ENCODE measurements at regions not wholly inside any gene's neighbourhood (a gene's known extent, or its start where the extent isn't known, plus 50 kb on each side); places are given as distances from the start of the nearest gene placed in this dataset.
"Not testable (repeated sequence)": the region's sequence is repeated elsewhere in the genome, so short reads cannot be mapped to it uniquely, and the experiment has no call there.

DNA sequence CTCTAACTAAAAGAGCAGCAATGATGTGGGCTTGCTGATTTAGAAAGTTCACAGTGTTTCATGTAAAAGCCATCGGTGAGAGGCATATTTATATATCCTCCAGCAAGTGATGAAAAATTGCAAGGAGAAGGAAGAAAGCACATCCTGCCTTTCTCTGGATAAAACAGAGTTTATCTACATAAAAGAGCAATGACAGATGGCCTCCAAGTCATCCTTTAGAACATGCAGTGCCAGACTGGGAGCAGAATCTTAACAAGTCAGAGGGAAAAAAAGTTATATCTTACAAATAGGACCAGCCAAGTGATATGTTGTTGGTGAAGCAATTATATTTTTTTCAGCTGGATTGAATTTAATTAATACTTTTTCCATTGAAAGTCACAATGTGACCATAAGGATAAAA is 253.8 kb upstream of the MGMT start:
- H3K4me3 ChIP-seq, result no peak overlapping the region
- no peaks in the 10 kb centered on the region for H3K9me3 ChIP-seq
- H3K27me3 ChIP-seq, result no peaks in the 10 kb centered on the region
- no peak for TF ChIP-seq Cebpa-rat (IDR thresholded peaks at IDR 0.05)
- no peaks in the 10 kb centered on the region for H3K4me1 ChIP-seq
- no peaks in the 10 kb centered on the region for H3K36me3 ChIP-seq
- no peaks in the 10 kb centered on the region for H4K20me1 ChIP-seq
- H3K27ac ChIP-seq, result no peak overlapping the region
- H3K4me2 ChIP-seq, result no peak overlapping the region
- H3K9ac ChIP-seq, result no peak overlapping the region

- not testable (repeated sequence) for H3K27me3 ChIP-seq, H3K4me2 ChIP-seq, H3K36me3 ChIP-seq, H3K9me3 ChIP-seq, H3K9ac ChIP-seq, H3K4me1 ChIP-seq, H3K4me3 ChIP-seq, H3K27ac ChIP-seq, H4K20me1 ChIP-seq
These were observed 253.0 kb upstream of the MGMT start for GRCh38 chr10:129213996-129214395.

DNA sequence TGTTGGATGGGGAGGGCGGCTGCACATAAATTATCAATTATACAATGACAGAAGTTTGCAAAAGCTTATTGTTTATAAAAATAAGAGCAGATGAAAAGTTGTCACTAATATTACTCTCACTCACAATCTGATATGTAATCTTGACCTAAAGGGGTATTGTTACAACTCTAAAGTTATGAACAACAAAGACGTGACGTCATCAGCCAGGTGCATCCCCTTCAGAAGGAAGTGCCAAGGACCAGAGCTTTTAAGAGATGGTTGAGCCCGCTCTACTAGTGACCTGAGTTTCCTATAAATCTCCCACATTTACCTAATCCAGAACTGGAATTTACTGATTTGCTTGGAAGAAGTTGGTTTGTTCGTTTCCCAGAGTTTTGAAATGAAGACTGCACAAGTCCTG is 247.7 kb upstream of the MGMT start:
- Histone ChIP-seq H3K4me3 (no peak overlapping the region), H3K36me3 (no peaks in the 10 kb centered on the region), H3K4me2 (peak overlapping the region; percentile 23; the same call in 1 of the 2 replicates), H3K9me3 (no peaks in the 10 kb centered on the region), H3K4me1 (peaks cover 19% of the 10 kb centered on the region), H4K20me1 (no peaks in the 10 kb centered on the region), H3K27ac (no peak overlapping the region), H3K9ac (no peak overlapping the region), H3K27me3 (no peaks in the 10 kb centered on the region)
- no peak for TF ChIP-seq Cebpa-rat (IDR thresholded peaks at IDR 0.05)

DNA sequence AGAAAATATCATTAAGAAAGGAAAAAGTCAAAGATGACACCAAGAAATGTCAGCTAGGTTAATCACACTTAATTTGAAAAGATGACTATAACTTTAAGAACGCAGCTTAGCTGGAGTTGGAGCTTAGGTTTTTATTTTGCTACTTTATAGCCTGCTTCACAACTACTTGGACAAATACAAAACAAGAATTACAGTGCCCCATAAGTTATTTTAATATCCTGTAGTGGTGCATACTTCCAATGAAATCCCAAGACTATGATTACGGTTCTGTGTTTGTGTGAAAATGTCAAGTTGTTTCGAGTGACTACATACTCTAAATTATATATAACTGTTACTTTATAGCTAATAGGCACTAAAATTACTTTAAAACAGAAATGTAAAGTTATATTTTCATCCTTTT is 244.6 kb upstream of the MGMT start:
- no peak for TF ChIP-seq Cebpa-rat (IDR thresholded peaks at IDR 0.05)
- no peak overlapping the region for H3K4me3 ChIP-seq

GRCh38 chr10:129223363-129223762 is 243.7 kb upstream of the MGMT start:
- Histone ChIP-seq H3K4me1 (peaks cover 19% of the 10 kb centered on the region), H3K4me2 (no peak overlapping the region), H3K27ac (no peak overlapping the region), H3K4me3 (no peak overlapping the region), H3K9me3 (no peaks in the 10 kb centered on the region), H4K20me1 (no peaks in the 10 kb centered on the region), H3K9ac (no peak overlapping the region), H3K27me3 (no peaks in the 10 kb centered on the region), H3K36me3 (no peaks in the 10 kb centered on the region)
- TF ChIP-seq Cebpa-rat (IDR thresholded peaks at IDR 0.05), result no peak

More for the DNA sequence above, 244.6 kb upstream of the MGMT start:
- peak overlapping the region; percentile 29 for H3K4me2 ChIP-seq
- H3K27ac ChIP-seq, result no peak overlapping the region
- H3K9ac ChIP-seq, result no peak overlapping the region
- H3K4me1 ChIP-seq, result peaks cover 19% of the 10 kb centered on the region
- H3K36me3 ChIP-seq, result no peaks in the 10 kb centered on the region
- no peaks in the 10 kb centered on the region for H4K20me1 ChIP-seq
- no peaks in the 10 kb centered on the region for H3K27me3 ChIP-seq
- no peaks in the 10 kb centered on the region for H3K9me3 ChIP-seq

GRCh38 chr10:129224065-129224464 is 243.0 kb upstream of the MGMT start:
- TF ChIP-seq Cebpa-rat (IDR thresholded peaks at IDR 0.05), result no peak
- no peak overlapping the region for H3K4me2 ChIP-seq
- H3K4me3 ChIP-seq, result no peak overlapping the region
- no peaks in the 10 kb centered on the region for H3K9me3 ChIP-seq
- H3K27me3 ChIP-seq, result no peaks in the 10 kb centered on the region
- H3K27ac ChIP-seq, result no peak overlapping the region
- H3K4me1 ChIP-seq, result peaks cover 19% of the 10 kb centered on the region
- H3K9ac ChIP-seq, result no peak overlapping the region
- no peaks in the 10 kb centered on the region for H3K36me3 ChIP-seq
- no peaks in the 10 kb centered on the region for H4K20me1 ChIP-seq

DNA sequence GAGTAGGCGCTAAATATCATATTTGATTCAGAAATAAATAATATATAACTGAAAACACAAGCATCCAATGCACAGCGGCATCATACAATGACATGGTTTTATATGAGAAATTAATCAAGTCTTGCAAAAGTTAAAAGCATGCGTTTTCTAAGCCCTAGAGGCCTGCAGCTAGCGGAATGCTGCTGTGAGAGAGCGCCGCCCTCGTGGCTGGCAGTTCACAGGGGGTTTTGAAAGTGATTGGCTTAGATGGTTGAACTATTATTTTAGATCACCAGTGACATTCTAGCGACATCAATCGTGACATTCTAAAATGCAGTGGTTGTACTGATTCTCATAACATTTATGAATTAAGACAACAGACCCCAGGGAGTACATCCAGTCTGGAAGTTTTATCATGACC is 235.2 kb upstream of the MGMT start:
- H4K20me1 ChIP-seq, result no peaks in the 10 kb centered on the region
- no peak overlapping the region for H3K4me3 ChIP-seq
- no peak overlapping the region for H3K9ac ChIP-seq
- no peaks in the 10 kb centered on the region for H3K9me3 ChIP-seq
- no peak overlapping the region for H3K4me2 ChIP-seq
- H3K27me3 ChIP-seq, result no peaks in the 10 kb centered on the region
- H3K4me1 ChIP-seq, result peaks cover 10% of the 10 kb centered on the region
- no peak for TF ChIP-seq Cebpa-rat (IDR thresholded peaks at IDR 0.05)
- no peaks in the 10 kb centered on the region for H3K36me3 ChIP-seq
- no peak overlapping the region for H3K27ac ChIP-seq

DNA sequence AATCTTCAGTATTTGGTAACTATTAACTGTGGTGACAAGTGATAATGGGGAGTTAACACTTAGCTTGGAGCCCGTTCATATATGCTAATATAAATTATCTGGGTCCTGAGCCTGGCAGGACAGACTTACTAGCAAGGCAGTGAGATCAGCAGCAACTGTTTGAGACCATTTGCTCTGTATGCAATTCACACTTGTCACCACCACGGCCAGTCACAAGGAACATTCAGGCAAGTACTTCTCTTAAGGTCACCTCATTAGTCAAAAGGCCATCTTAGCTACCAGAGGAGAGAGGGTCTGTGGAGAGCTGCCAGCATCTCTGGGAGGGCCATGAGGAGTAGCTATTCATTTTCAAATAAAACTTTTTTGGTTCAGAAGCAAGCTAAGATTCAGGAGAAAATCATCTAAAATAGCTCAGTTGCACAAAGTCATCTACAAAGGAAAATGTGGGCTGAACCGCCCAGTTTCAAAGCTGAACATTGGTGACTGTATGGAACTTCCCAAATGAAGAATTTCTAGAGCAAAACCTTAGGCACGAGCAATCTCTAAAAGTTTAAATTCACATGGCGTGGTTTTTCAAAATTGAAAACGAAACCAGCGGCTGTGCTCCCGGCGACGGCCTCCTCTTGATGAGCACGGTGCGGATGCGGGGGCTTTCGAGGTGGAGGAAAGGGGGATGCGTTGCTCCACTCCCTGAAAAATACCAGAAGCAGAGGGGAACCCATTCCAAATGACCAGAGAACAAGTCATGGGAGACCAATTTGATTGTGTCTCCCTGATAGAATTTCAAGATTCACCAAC is 233.5 kb upstream of the MGMT start:
- Histone ChIP-seq H3K4me1 (peaks cover 10% of the 10 kb centered on the region), H3K4me3 (no peak overlapping the region), H3K9ac (no peak overlapping the region), H4K20me1 (no peaks in the 10 kb centered on the region), H3K27me3 (no peaks in the 10 kb centered on the region), H3K36me3 (no peaks in the 10 kb centered on the region), H3K27ac (no peak overlapping the region), H3K4me2 (0 out of 2 replicates have a peak overlapping the region, but pooled peaks have one; percentile 1), H3K9me3 (no peaks in the 10 kb centered on the region)
- no peak for TF ChIP-seq Cebpa-rat (IDR thresholded peaks at IDR 0.05)

DNA sequence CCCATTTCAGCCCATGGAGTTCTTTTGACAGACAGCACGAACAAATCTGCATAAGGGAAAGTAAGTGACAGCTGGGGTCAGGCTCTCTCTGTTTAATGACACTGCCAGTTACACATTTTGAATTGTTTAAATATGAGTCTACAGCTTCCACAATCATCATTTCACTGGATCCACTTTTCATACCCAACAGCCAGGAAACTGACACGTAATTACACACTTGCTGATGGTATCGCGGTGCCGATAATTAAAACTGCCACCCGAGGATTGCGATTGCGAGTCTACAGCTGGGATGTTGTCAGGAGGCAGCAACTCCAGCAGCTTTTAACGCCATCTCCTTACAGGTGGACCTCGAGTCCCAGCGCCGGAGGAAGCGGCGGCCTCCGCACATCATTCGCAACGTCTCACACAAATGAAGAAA is 230.8 kb upstream of the MGMT start:
- no peaks in the 10 kb centered on the region for H3K9me3 ChIP-seq
- no peaks in the 10 kb centered on the region for H3K36me3 ChIP-seq
- no peak for TF ChIP-seq Cebpa-rat (IDR thresholded peaks at IDR 0.05)
- H4K20me1 ChIP-seq, result no peaks in the 10 kb centered on the region
- H3K27ac ChIP-seq, result no peak overlapping the region
- no peaks in the 10 kb centered on the region for H3K27me3 ChIP-seq
- H3K4me2 ChIP-seq, result no peak overlapping the region
- no peak overlapping the region for H3K4me3 ChIP-seq
- peaks cover 10% of the 10 kb centered on the region for H3K4me1 ChIP-seq
- H3K9ac ChIP-seq, result no peak overlapping the region

DNA sequence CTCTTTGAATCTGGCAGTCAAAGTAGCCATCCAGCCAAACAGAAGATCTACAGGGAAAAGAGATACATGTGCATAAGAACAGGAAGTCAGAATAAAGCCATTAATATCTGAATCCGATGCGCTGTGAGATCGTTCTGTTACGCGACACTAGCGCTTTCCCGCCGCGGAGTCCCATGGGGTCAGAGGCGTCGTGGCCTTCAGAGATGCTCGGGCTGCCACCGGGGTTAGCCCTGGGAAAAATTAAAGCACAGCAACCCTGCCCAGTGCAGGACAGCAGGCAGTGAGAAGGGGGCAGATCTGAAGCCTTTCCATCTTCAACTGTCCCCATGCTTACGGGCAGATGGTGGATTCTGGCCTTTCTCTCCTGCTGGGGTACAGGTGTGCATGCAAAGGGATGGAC is 225.6 kb upstream of the MGMT start:
- no peak for TF ChIP-seq Cebpa-rat (IDR thresholded peaks at IDR 0.05)
- Histone ChIP-seq H3K4me2 (no peak overlapping the region), H3K9ac (no peak overlapping the region), H4K20me1 (no peaks in the 10 kb centered on the region), H3K27ac (no peak overlapping the region), H3K36me3 (no peaks in the 10 kb centered on the region), H3K4me3 (no peak overlapping the region), H3K9me3 (no peaks in the 10 kb centered on the region), H3K27me3 (no peaks in the 10 kb centered on the region), H3K4me1 (no peaks in the 10 kb centered on the region)

- H4K20me1 ChIP-seq, result no peaks in the 10 kb centered on the region
- no peak overlapping the region for H3K4me2 ChIP-seq
- no peak overlapping the region for H3K27ac ChIP-seq
- H3K36me3 ChIP-seq, result no peaks in the 10 kb centered on the region
- H3K9me3 ChIP-seq, result no peaks in the 10 kb centered on the region
- TF ChIP-seq Cebpa-rat (IDR thresholded peaks at IDR 0.05), result no peak
- H3K9ac ChIP-seq, result no peak overlapping the region
- H3K4me3 ChIP-seq, result no peak overlapping the region
- H3K4me1 ChIP-seq, result no peaks in the 10 kb centered on the region
- no peaks in the 10 kb centered on the region for H3K27me3 ChIP-seq
These were observed 222.7 kb upstream of the MGMT start for GRCh38 chr10:129244298-129244697.
